Pulmonary artery endothelial cell (primary cell): ENCODE measurements at regions not wholly inside any gene's neighbourhood (a gene's known extent, or its start where the extent isn't known, plus 50 kb on each side); places are given as distances from the start of the nearest gene placed in this dataset.

Source experiments
- DNase-seq: peaks from one replicate; pipeline ENCODE4 v3.0.0-alpha.2; 2011; ENCODE audit warnings: low read depth, low spot score

GRCh38 chr3:10762611-10763247, 53.3 kb upstream of the SLC6A11 start:
- DNase-seq: no peak

GRCh38 chr3:10763248-10763620, 52.8 kb upstream of the SLC6A11 start:
- DNase-seq: no peak

GRCh38 chr3:10763817-10764258, 52.2 kb upstream of the SLC6A11 start:
- DNase-seq: no peak

GRCh38 chr3:10764259-10765051, 51.6 kb upstream of the SLC6A11 start:
- DNase-seq: no peak

- DNase-seq: no peak
Observed at GRCh38 chr3:10766049-10766705, 49.9 kb upstream of the SLC6A11 start.
